ENCODE measurements at regions not wholly inside any gene's neighbourhood (a gene's known extent, or its start where the extent isn't known, plus 50 kb on each side); places are given as distances from the start of the nearest gene placed in this dataset.

DNA sequence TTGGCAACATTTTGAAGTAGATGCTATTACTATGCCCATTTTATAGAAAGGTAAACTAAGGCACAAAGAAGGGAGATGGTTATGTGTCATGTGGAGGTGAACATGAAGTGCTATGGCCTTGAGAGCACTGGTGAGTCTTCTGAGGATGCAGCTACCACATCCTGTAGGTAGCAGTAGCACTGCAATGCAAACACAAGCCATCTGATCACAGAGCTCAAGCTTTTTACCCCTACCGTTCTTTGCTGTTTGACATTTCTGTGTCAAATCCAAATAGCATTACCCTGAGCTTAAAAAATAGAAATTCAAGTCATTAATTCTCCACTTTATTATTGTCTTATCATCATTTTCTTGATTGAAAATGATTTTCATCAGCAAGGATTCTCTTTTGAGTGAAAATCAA, 382.9 kb downstream of the KCTD12 start:
- TF ChIP-seq, protein P1, sequence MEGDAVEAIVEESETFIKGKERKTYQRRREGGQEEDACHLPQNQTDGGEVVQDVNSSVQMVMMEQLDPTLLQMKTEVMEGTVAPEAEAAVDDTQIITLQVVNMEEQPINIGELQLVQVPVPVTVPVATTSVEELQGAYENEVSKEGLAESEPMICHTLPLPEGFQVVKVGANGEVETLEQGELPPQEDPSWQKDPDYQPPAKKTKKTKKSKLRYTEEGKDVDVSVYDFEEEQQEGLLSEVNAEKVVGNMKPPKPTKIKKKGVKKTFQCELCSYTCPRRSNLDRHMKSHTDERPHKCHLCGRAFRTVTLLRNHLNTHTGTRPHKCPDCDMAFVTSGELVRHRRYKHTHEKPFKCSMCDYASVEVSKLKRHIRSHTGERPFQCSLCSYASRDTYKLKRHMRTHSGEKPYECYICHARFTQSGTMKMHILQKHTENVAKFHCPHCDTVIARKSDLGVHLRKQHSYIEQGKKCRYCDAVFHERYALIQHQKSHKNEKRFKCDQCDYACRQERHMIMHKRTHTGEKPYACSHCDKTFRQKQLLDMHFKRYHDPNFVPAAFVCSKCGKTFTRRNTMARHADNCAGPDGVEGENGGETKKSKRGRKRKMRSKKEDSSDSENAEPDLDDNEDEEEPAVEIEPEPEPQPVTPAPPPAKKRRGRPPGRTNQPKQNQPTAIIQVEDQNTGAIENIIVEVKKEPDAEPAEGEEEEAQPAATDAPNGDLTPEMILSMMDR (conservative IDR thresholded peaks at IDR 0.05; ENCODE audit: low read depth, low read length) = no peak
- no peak for DNase-seq (ENCODE audit: low read depth)
- no peak overlapping the region for H3K4me3 ChIP-seq (ENCODE audit: low read length)

DNA sequence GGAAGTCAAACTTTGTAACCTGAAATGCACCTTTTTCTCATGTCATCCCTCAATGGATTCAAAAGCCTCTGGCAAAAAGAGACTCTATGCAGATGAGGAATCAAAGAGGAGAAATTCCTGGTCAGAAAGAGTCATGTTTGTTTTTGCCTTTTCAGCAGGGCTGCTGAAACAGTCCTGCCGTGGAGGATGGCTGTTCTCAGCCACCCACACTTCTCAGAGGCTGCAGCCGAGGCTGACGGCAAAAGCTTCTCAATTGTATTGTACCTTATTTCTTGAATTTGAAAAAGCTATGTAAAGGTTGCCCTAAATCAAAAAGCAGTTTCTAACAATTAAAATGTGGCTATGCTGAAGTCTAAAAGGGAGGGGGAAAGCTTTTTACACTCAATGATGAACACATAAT, 385.3 kb downstream of the KCTD12 start:
- TF ChIP-seq, protein P1 (conservative IDR thresholded peaks at IDR 0.05; ENCODE audit: low read depth, low read length) = no peak
- H3K4me3 ChIP-seq (ENCODE audit: low read length) = no peak overlapping the region
- no peak for DNase-seq (ENCODE audit: low read depth)

DNA sequence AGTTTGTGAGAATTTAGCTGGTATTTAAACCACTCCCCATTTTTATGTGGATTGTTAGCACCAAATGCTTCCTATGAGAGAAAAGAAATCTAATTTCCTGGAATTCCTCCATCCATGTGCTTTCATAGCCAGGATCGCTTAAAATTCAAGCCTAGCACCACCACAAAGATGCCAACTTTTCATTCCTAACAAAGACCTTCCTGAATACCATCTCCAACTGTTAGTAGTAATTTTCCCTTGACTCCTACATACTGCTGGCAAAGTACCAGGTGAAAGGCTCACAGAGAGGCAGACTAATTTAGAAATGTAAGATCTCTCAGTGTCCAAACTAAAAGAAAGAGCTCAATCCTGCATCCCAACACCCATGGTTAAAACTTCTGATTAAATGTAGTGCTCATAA, 386.3 kb downstream of the KCTD12 start:
- no peak for DNase-seq (ENCODE audit: low read depth)
- TF ChIP-seq, protein P1 (conservative IDR thresholded peaks at IDR 0.05; ENCODE audit: low read depth, low read length) = no peak
- no peak overlapping the region for H3K4me3 ChIP-seq (ENCODE audit: low read length)

DNA sequence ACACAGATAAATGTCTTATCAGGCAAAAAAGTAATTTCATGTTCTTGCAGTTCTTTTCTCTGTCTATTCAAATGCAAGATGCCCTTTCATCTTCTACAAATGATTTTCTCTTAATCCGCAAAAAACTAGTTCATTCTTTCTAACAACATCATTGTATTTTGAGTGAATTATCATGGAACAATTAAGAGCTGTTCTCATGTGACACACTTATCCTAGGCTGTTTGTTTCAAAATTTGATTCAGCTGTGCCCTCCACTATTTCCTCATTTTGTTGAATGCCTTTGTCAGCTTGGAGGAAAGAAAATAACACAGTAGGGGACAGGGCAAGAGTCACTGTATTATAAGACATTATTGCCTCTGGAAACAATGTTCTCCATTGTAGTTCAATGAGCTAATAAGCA, 396.9 kb downstream of the KCTD12 start:
- no peak for DNase-seq (ENCODE audit: low read depth)
- no peak overlapping the region for H3K4me3 ChIP-seq (ENCODE audit: low read length)
- TF ChIP-seq, protein P1 (conservative IDR thresholded peaks at IDR 0.05; ENCODE audit: low read depth, low read length) = no peak

DNA sequence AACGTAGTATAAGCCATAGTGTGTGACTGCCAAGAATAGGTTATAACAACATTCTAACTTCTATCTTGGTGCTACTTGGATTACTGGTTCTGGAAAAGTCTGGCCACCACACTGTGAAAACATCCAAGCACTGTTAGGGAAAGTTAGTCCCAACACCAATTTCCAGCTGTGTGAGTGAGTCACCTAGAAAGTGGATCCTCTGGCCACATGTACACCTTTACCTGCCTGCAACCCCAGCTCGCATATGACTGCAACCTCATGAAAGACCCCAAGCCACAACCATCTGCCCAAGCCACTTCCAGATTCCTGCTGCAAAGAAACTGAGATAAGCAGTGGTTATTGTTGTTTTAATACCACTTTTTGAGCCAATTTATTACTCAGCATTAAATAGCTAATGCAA, 404.5 kb downstream of the KCTD12 start:
- H3K4me3 ChIP-seq (ENCODE audit: low read length) = no peak overlapping the region
- DNase-seq (ENCODE audit: low read depth) = no peak
- TF ChIP-seq, protein P1 (conservative IDR thresholded peaks at IDR 0.05; ENCODE audit: low read depth, low read length) = no peak

DNA sequence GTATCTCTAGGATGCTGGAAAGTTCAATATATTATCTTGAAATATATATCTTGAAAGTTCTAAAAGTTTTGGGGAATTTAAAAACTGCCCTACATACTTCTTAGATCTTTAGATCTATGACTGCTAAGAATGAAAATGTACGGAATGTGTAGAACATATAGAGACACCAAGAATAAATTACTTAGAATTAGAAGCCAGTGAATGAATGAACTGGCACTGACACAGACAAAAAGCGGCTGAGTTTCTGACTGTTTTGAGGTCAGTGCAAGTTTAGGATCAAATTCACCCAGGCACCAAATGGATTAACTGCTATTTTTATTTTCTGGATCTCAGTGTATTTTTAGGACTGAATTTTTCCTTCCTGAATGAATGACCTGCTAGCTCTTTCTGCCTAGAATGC, 411.2 kb downstream of the KCTD12 start:
- no peak overlapping the region for H3K4me3 ChIP-seq (ENCODE audit: low read length)
- TF ChIP-seq, protein P1 (conservative IDR thresholded peaks at IDR 0.05; ENCODE audit: low read depth, low read length) = no peak
- no peak for DNase-seq (ENCODE audit: low read depth)

DNA sequence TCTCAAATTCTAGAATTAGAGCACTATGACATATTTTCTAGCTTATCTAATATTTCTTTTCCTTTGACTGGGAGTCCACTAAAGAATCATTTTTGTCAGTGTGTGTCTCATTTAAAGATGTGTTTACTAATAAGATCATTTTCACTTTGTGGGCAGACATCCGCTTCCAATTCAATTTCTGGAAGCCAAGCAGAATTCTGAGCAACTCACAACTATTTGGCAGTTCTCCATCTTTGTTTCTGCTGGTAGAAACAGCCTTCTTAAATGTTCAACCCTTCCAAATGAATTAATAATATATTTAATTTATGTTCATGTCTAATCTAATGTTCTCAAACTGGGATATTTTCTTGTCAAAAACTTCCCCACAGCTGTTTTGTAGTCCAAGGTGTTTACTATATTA, 411.8 kb downstream of the KCTD12 start:
- H3K4me3 ChIP-seq (ENCODE audit: low read length) = no peak overlapping the region
- no peak for DNase-seq (ENCODE audit: low read depth)
- TF ChIP-seq, protein P1 (conservative IDR thresholded peaks at IDR 0.05; ENCODE audit: low read depth, low read length) = no peak
